WTC11 (cell line): ENCODE measurements at regions not wholly inside any gene's neighbourhood (a gene's known extent, or its start where the extent isn't known, plus 50 kb on each side); places are given as distances from the start of the nearest gene placed in this dataset.

Source experiments
- CREB1 ChIP-seq: sonication (generic); formaldehyde crosslinking; IDR thresholded peaks from 2 replicates; pipeline ENCODE4 v1.8.0; 2023; ENCODE audit warnings: mild to moderate bottlenecking, missing genetic modification reagents
- CREM ChIP-seq: sonication (generic); formaldehyde crosslinking; IDR thresholded peaks from 2 replicates; pipeline ENCODE4 v1.8.1; 2022; ENCODE audit warnings: mild to moderate bottlenecking, missing genetic modification reagents, moderate library complexity
- ESRRA ChIP-seq: sonication (generic); formaldehyde crosslinking; IDR thresholded peaks from 2 replicates; pipeline ENCODE4 v1.8.1; 2022; ENCODE audit warnings: mild to moderate bottlenecking, missing genetic modification reagents, borderline replicate concordance
- PRRX2 ChIP-seq: fragments of 250-450 bp; sonication (Bioruptor Pico); IDR thresholded peaks from 2 replicates; pipeline ENCODE4 v1.8.0; 2021; ENCODE audit warnings: mild to moderate bottlenecking
- SMAD4 ChIP-seq: sonication (generic); formaldehyde crosslinking; IDR thresholded peaks from 2 replicates; pipeline ENCODE4 v1.8.0; 2022; ENCODE audit warnings: mild to moderate bottlenecking, missing genetic modification reagents
- SP1 ChIP-seq: sonication (generic); formaldehyde crosslinking; conservative IDR thresholded peaks from 2 replicates; pipeline ENCODE4 v1.8.1; 2022; ENCODE audit warnings: missing genetic modification reagents
- TCF7 ChIP-seq: sonication (generic); formaldehyde crosslinking; IDR thresholded peaks from 2 replicates; pipeline ENCODE4 v1.8.0; 2022; ENCODE audit warnings: mild to moderate bottlenecking, low read depth, missing genetic modification reagents, moderate library complexity
- ZBTB21 ChIP-seq: sonication (generic); formaldehyde crosslinking; IDR thresholded peaks from 2 replicates; pipeline ENCODE4 v1.8.1; 2023; ENCODE audit warnings: mild to moderate bottlenecking, missing genetic modification reagents, borderline replicate concordance
- TF ChIP-seq, protein P1 (sequence below): sonication (generic); formaldehyde crosslinking; conservative IDR thresholded peaks from 2 replicates; pipeline ENCODE4 v1.8.1; 2022; ENCODE audit warnings: mild to moderate bottlenecking, missing genetic modification reagents
- TF ChIP-seq, protein P2 (sequence below): fragments of 200-600 bp; IDR thresholded peaks from 2 replicates; pipeline ENCODE4 v1.8.0; 2022; ENCODE audit warnings: antibody characterized with exemption
- TF ChIP-seq, protein P3 (sequence below): sonication (generic); formaldehyde crosslinking; IDR thresholded peaks from 2 replicates; pipeline ENCODE4 v1.8.0; 2022; ENCODE audit warnings: mild to moderate bottlenecking, missing genetic modification reagents

DNA sequence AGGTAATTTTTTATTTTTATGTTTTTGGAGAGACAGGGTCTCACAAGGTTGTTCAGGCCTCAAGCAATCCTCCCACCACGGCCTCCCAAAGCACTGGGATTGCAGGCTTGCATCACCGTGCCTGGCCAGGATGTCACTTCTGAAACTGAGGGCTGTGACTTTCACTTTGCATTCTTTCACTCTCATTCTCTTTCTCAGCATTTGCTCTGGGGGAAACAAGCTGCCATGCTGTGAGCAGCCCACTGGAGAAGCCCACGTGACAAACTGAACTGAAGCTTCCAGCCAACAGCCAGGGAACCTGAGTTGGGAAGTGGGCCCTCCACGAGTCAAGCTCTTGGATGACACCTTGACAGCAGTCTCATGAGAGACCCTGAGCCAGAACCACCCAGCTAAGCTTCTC is 109.4 kb downstream of the C5orf15 start:
- TF ChIP-seq, protein P1, sequence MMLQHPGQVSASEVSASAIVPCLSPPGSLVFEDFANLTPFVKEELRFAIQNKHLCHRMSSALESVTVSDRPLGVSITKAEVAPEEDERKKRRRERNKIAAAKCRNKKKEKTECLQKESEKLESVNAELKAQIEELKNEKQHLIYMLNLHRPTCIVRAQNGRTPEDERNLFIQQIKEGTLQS (CRISPR knock-in tag) = no peak
- TF ChIP-seq, protein P2, sequence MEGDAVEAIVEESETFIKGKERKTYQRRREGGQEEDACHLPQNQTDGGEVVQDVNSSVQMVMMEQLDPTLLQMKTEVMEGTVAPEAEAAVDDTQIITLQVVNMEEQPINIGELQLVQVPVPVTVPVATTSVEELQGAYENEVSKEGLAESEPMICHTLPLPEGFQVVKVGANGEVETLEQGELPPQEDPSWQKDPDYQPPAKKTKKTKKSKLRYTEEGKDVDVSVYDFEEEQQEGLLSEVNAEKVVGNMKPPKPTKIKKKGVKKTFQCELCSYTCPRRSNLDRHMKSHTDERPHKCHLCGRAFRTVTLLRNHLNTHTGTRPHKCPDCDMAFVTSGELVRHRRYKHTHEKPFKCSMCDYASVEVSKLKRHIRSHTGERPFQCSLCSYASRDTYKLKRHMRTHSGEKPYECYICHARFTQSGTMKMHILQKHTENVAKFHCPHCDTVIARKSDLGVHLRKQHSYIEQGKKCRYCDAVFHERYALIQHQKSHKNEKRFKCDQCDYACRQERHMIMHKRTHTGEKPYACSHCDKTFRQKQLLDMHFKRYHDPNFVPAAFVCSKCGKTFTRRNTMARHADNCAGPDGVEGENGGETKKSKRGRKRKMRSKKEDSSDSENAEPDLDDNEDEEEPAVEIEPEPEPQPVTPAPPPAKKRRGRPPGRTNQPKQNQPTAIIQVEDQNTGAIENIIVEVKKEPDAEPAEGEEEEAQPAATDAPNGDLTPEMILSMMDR = no peak
- TF ChIP-seq, protein P3, sequence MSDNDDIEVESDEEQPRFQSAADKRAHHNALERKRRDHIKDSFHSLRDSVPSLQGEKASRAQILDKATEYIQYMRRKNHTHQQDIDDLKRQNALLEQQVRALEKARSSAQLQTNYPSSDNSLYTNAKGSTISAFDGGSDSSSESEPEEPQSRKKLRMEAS (CRISPR knock-in tag) = no peak
- TF ChIP-seq PRRX2 = no peak
- TF ChIP-seq CREM (CRISPR knock-in tag) = no peak
- no peak for TF ChIP-seq SMAD4
- no peak for TF ChIP-seq ESRRA (CRISPR knock-in tag)
- no peak for TF ChIP-seq SP1 (CRISPR knock-in tag)
- no peak for TF ChIP-seq CREB1 (CRISPR knock-in tag)
- no peak for TF ChIP-seq ZBTB21
- no peak for TF ChIP-seq TCF7 (CRISPR knock-in tag)
